ENCODE measurements at regions not wholly inside any gene's neighbourhood (a gene's known extent, or its start where the extent isn't known, plus 50 kb on each side); places are given as distances from the start of the nearest gene placed in this dataset.

GRCh38 chr17:70886648-70887047 is 717.3 kb downstream of the KCNJ2 start:
- dilution Hi-C loops (cut with HindIII; ENCODE audit: low sequenced_read_pairs, unreplicated experiment) = no loop called here
- no peak overlapping the region for H3K18ac ChIP-seq (ENCODE audit: low read depth, low read length)
- H3K14ac ChIP-seq (replicated peaks; ENCODE audit: low read depth, low read length) = no peak overlapping the region
- H3K27ac ChIP-seq (ENCODE audit: insufficient read depth, low read length) = no peak overlapping the region
- H3K4me2 ChIP-seq (ENCODE audit: low read depth, low read length) = no peak overlapping the region
- no TSS peak for BruUV-seq (replicated peaks)
- H2BK15ac ChIP-seq (ENCODE audit: low read depth, low read length) = no peak overlapping the region
- H2BK5ac ChIP-seq (ENCODE audit: low read depth, low read length, poor library complexity, severe bottlenecking) = no peak overlapping the region
- H3K36me3 ChIP-seq (ENCODE audit: control insufficient read depth, insufficient read depth, low read length) = no peaks in the 10 kb centered on the region
- no peak overlapping the region for H3K9ac ChIP-seq (ENCODE audit: low read depth, low read length)
- H2AK5ac ChIP-seq (ENCODE audit: low read depth, low read length) = no peak overlapping the region
- no peaks in the 10 kb centered on the region for H4K20me1 ChIP-seq (ENCODE audit: insufficient read depth, low read length)
- no peak overlapping the region for H3K4me3 ChIP-seq (ENCODE audit: insufficient read depth, low read depth, low read length)
- POLR2A ChIA-PET (ENCODE audit: unreplicated experiment) = no interaction called here
- H3K4me1 ChIP-seq (ENCODE audit: control insufficient read depth, insufficient read depth, low read length) = no peaks in the 10 kb centered on the region
- H2BK120ac ChIP-seq (ENCODE audit: low read depth, low read length) = no peak overlapping the region
- H3K9me1 ChIP-seq (ENCODE audit: insufficient read depth, low read length) = 0 out of 2 replicates have a peak, but pooled peaks cover 3% of the 10 kb centered on the region
- no peaks in the 10 kb centered on the region for H3K79me1 ChIP-seq (ENCODE audit: low read depth in 1 of 2, low read length in 2 of 2)
- TF ChIP-seq BHLHE40 (IDR thresholded peaks at IDR 0.05; ENCODE audit: low read depth, low read length) (no peak), RFX5 (IDR thresholded peaks at IDR 0.05; ENCODE audit: low read depth, low read length) (no peak), MAFK (IDR thresholded peaks at IDR 0.05; ENCODE audit: low read depth, low read length) (no peak), CHD1 (IDR thresholded peaks at IDR 0.05; ENCODE audit: low read depth, low read length) (no peak), POLR2A (IDR thresholded peaks at IDR 0.05; ENCODE audit: low read depth, low read length) (no peak), MXI1 (IDR thresholded peaks at IDR 0.05; ENCODE audit: borderline replicate concordance, low read depth, low read length) (no peak), USF2 (IDR thresholded peaks at IDR 0.05; ENCODE audit: low read depth, low read length) (no peak), FOS (IDR thresholded peaks at IDR 0.05; ENCODE audit: low read depth, low read length) (no peak), RAD21 (IDR thresholded peaks at IDR 0.05; ENCODE audit: low read length) (no peak), MAZ (IDR thresholded peaks at IDR 0.05; ENCODE audit: borderline replicate concordance, low read depth, low read length) (no peak), NFE2L2 (IDR thresholded peaks at IDR 0.05; ENCODE audit: low read depth, low read length) (no peak), SMC3 (IDR thresholded peaks at IDR 0.05; ENCODE audit: low read depth, low read length) (no peak), ELK1 (IDR thresholded peaks at IDR 0.05; ENCODE audit: borderline replicate concordance, low read depth, low read length) (no peak)
- no peak overlapping the region for H2BK20ac ChIP-seq (ENCODE audit: low read depth, low read length)
- H3K56ac ChIP-seq (ENCODE audit: extremely low read depth, insufficient read depth, low read length) = no peak overlapping the region
- CTCF ChIA-PET = interaction anchor here (0.6 kb wide), 1 partner anchor 20 kb away, joined by 6 read pairs; no protein-coding TSS in a partner anchor
- no peaks in the 10 kb centered on the region for H3K27me3 ChIP-seq (ENCODE audit: control insufficient read depth, insufficient read depth, low read length)
- in situ Hi-C loops (cut with MboI; ENCODE audit: low sequenced_read_pairs) = no loop called here
- H2AK9ac ChIP-seq (replicated peaks; ENCODE audit: low read depth, low read length, poor library complexity) = no peak overlapping the region
- intact Hi-C loops (cut with micrococcal nuclease) = no loop called here
- H3K23ac ChIP-seq (ENCODE audit: low read depth, low read length) = no peak overlapping the region
- no peak overlapping the region for H2AFZ ChIP-seq (replicated peaks; ENCODE audit: low read length, poor library complexity)
- no peaks in the 10 kb centered on the region for H3K9me3 ChIP-seq (ENCODE audit: control insufficient read depth, insufficient read depth, low read length)
- ATAC-seq (ENCODE audit: low read depth) (no peak), DNase-seq (no peak)
- H4K91ac ChIP-seq (ENCODE audit: insufficient read depth, low read depth, low read length) = no peak overlapping the region
- H4K5ac ChIP-seq (ENCODE audit: low read depth, low read length) = no peak overlapping the region
- no CpG with 5 or more reads among the region's 2 CpGs for WGBS, 2 experiments (ENCODE audit: extremely low coverage in 2 of 2, insufficient read length in 1 of 2)
- H3K4ac ChIP-seq (ENCODE audit: low read depth, low read length) = no peak overlapping the region
- no peak overlapping the region for H4K8ac ChIP-seq (ENCODE audit: low read depth in 2 of 2, low read length in 2 of 2)

Measured in IMR-90 (cell line).